ENCODE measurements at regions not wholly inside any gene's neighbourhood (a gene's known extent, or its start where the extent isn't known, plus 50 kb on each side); places are given as distances from the start of the nearest gene placed in this dataset.

- H3K36me3 ChIP-seq, result no peaks in the 10 kb centered on the region
- no peaks in the 10 kb centered on the region for H3K27me3 ChIP-seq
- no peak overlapping the region for H3K27ac ChIP-seq
- peaks cover 0 to 5% (median 0%) of the 10 kb centered on the region in 4 donors for H3K4me1 ChIP-seq
- H3K4me3 ChIP-seq, result no peak overlapping the region
- H3K9me3 ChIP-seq, result no peaks in the 10 kb centered on the region
- DNase-seq, result no peak
- no peak for TF ChIP-seq POLR2A (IDR thresholded peaks at IDR 0.05)
- TF ChIP-seq CTCF (IDR thresholded peaks at IDR 0.05), result no peak
Observed at GRCh38 chr16:17011712-17012111, 459.0 kb downstream of the XYLT1 start.

GRCh38 chr16:17013038-17013437, 457.7 kb downstream of the XYLT1 start:
- Histone ChIP-seq H3K9me3 (no peaks in the 10 kb centered on the region), H3K36me3 (no peaks in the 10 kb centered on the region), H3K27me3 (no peaks in the 10 kb centered on the region), H3K4me3 (peak overlapping the region in 1 of 4 donors; percentile 41), H3K4me1 (peaks cover 0 to 5% (median 0%) of the 10 kb centered on the region in 4 donors), H3K27ac (peak overlapping the region; percentile 63 to 79 (median 76))
- DNase-seq, result no peak
- TF ChIP-seq CTCF (IDR thresholded peaks at IDR 0.05) (no peak), POLR2A (IDR thresholded peaks at IDR 0.05) (no peak)

GRCh38 chr16:17014484-17015121, 456.2 kb downstream of the XYLT1 start:
- Histone ChIP-seq H3K4me1 (peaks cover 0 to 5% (median 0%) of the 10 kb centered on the region in 4 donors), H3K27me3 (no peaks in the 10 kb centered on the region), H3K4me3 (peak overlapping the region in 1 of 4 donors; percentile 39), H3K27ac (peak overlapping the region in 2 of 4 donors; percentile 75 to 77), H3K36me3 (no peaks in the 10 kb centered on the region), H3K9me3 (no peaks in the 10 kb centered on the region)
- DNase-seq, result no peak
- no peak for TF ChIP-seq POLR2A (IDR thresholded peaks at IDR 0.05)
- TF ChIP-seq CTCF (IDR thresholded peaks at IDR 0.05), result no peak

GRCh38 chr16:17015702-17016101, 455.1 kb downstream of the XYLT1 start:
- H3K27ac ChIP-seq, result no peak overlapping the region
- no peaks in the 10 kb centered on the region for H3K27me3 ChIP-seq
- TF ChIP-seq CTCF (IDR thresholded peaks at IDR 0.05) (no peak), POLR2A (IDR thresholded peaks at IDR 0.05) (no peak)
- H3K4me3 ChIP-seq, result no peak overlapping the region
- no peaks in the 10 kb centered on the region for H3K36me3 ChIP-seq
- no peak for DNase-seq
- no peaks in the 10 kb centered on the region for H3K9me3 ChIP-seq
- H3K4me1 ChIP-seq, result peaks cover 0 to 5% (median 0%) of the 10 kb centered on the region in 4 donors

- no peak overlapping the region for H3K4me3 ChIP-seq
- no peaks in the 10 kb centered on the region for H3K27me3 ChIP-seq
- no peaks in the 10 kb centered on the region for H3K9me3 ChIP-seq
- TF ChIP-seq CTCF (IDR thresholded peaks at IDR 0.05), result no peak
- TF ChIP-seq POLR2A (IDR thresholded peaks at IDR 0.05), result no peak
- peaks cover 0 to 5% (median 0%) of the 10 kb centered on the region in 4 donors for H3K4me1 ChIP-seq
- no peak overlapping the region for H3K27ac ChIP-seq
- no peaks in the 10 kb centered on the region for H3K36me3 ChIP-seq
- no peak for DNase-seq
Observed at GRCh38 chr16:17017442-17017841, 453.3 kb downstream of the XYLT1 start.

GRCh38 chr16:17018585-17018939, 452.2 kb downstream of the XYLT1 start:
- no peaks in the 10 kb centered on the region for H3K4me1 ChIP-seq
- no peaks in the 10 kb centered on the region for H3K9me3 ChIP-seq
- no peaks in the 10 kb centered on the region for H3K36me3 ChIP-seq
- DNase-seq, result no peak
- H3K4me3 ChIP-seq, result no peak overlapping the region
- H3K27ac ChIP-seq, result no peak overlapping the region
- no peaks in the 10 kb centered on the region for H3K27me3 ChIP-seq
- no peak for TF ChIP-seq CTCF (IDR thresholded peaks at IDR 0.05)
- TF ChIP-seq POLR2A (IDR thresholded peaks at IDR 0.05), result no peak
